B cell (primary cell): ENCODE measurements at regions not wholly inside any gene's neighbourhood (a gene's known extent, or its start where the extent isn't known, plus 50 kb on each side); places are given as distances from the start of the nearest gene placed in this dataset.

Experiments used
- ATAC-seq: fragments of 200-7000 bp; cut with Tn5 transposase; one replicate; pipeline ENCODE4 v1.10.0; 2021; ENCODE audit warnings: low read depth, mild to moderate bottlenecking, moderate number of reproducible peaks, moderate library complexity
- CTCF ChIA-PET: fragments of 350-600 bp; sonication (Branson Sonifier 250); formaldehyde crosslinking; loops from one replicate; lab custom pipeline; 2021; ENCODE audit warnings: antibody characterized with exemption, inconsistent platforms; lab: Charles Lee
- POLR2A ChIA-PET: fragments of 350-600 bp; sonication (Branson Sonifier 250); formaldehyde crosslinking; loops from one replicate; lab custom pipeline; 2021; ENCODE audit warnings: antibody characterized with exemption; lab: Charles Lee
- DNase-seq: peaks from one replicate; pipeline ENCODE4 v3.0.0; 2013
- H2AFZ ChIP-seq: 2 replicates; pipeline ENCODE4 v1.6.1; 2012; ENCODE audit warnings: mild to moderate bottlenecking, low read depth, low read length; ENCODE audit not compliant: insufficient read depth, poor library complexity, severe bottlenecking
- H3K27ac ChIP-seq, 2 donors: 1 replicate in 1 of 2; 2 replicates in 1 of 2; pipeline ENCODE4 v1.5.1; 2012 to 2013; ENCODE audit warnings: low read length in 2 of 2, mild to moderate bottlenecking in 2 of 2, moderate library complexity in 1 of 2
- H3K27me3 ChIP-seq, 4 experiments: fragments of 200-600 bp in 1 of 4; sonication (generic) in 1 of 4; replicated peaks in 1 of 4; 1 replicate in 2 of 4; 2 replicates in 2 of 4; pipeline versions ENCODE4 v1.6.1 to v1.7.0; 2013 to 2016; ENCODE audit warnings: low read length in 3 of 4, mild to moderate bottlenecking in 2 of 4, mixed read lengths in 1 of 4, moderate library complexity in 1 of 4; ENCODE audit not compliant: insufficient read depth in 4 of 4, control insufficient read depth in 3 of 4; ENCODE audit errors: control extremely low read depth in 1 of 4
- H3K36me3 ChIP-seq, 2 experiments: replicated peaks in 1 of 2; 1 replicate in 1 of 2; 2 replicates in 1 of 2; pipeline versions ENCODE4 v1.6.1 to v1.7.1; 2013; ENCODE audit warnings: low read length in 1 of 2; ENCODE audit not compliant: insufficient read depth in 2 of 2, control insufficient read depth in 1 of 2; ENCODE audit errors: control extremely low read depth in 1 of 2, extremely low read depth in 1 of 2
- H3K4me1 ChIP-seq, 2 donors: fragments of 200-600 bp in 1 of 2; sonication (generic) in 1 of 2; 1 replicate in 1 of 2; 2 replicates in 1 of 2; pipeline versions ENCODE4 v1.5.1 to v1.6.1; 2013 to 2017; ENCODE audit warnings: low read length in 2 of 2; ENCODE audit not compliant: control insufficient read depth in 2 of 2, insufficient read depth in 2 of 2
- H3K4me2 ChIP-seq: replicated peaks from 2 replicates; pipeline ENCODE3; 2012; ENCODE audit warnings: mild to moderate bottlenecking, low read depth, low read length; ENCODE audit not compliant: poor library complexity, severe bottlenecking
- H3K4me3 ChIP-seq, 5 experiments: fragments of 200-600 bp in 1 of 5; sonication (generic) in 1 of 5; 1 replicate in 3 of 5; 2 replicates in 2 of 5; pipeline versions ENCODE4 v1.5.1 to v1.7.0; 2011 to 2016; ENCODE audit warnings: low read length in 4 of 5, mild to moderate bottlenecking in 4 of 5, low read depth in 2 of 5, control low read depth in 1 of 5, moderate library complexity in 1 of 5; ENCODE audit not compliant: insufficient read depth in 1 of 5; ENCODE audit errors: control extremely low read depth in 1 of 5, extremely low read depth in 1 of 5
- H3K79me2 ChIP-seq: fragments of 200-600 bp; sonication (generic); one replicate; pipeline ENCODE4 v1.6.0; 2016; ENCODE audit warnings: low read length; ENCODE audit not compliant: control insufficient read depth, insufficient read depth
- H3K9ac ChIP-seq: fragments of 200-600 bp; sonication (generic); 2 replicates; pipeline ENCODE4 v1.6.1; 2017; ENCODE audit warnings: mild to moderate bottlenecking, low read length, moderate library complexity
- H3K9me3 ChIP-seq, 3 donors: one replicate each; pipeline versions ENCODE4 v1.6.1 to v1.7.1; 2013; ENCODE audit warnings: low read length in 2 of 3; ENCODE audit not compliant: control insufficient read depth in 2 of 3, insufficient read depth in 1 of 3; ENCODE audit errors: control extremely low read depth in 1 of 3
- H4K20me1 ChIP-seq: 2 replicates; pipeline ENCODE4 v1.6.0; 2012; ENCODE audit warnings: mild to moderate bottlenecking, low read length; ENCODE audit not compliant: insufficient read depth, control insufficient read depth, poor library complexity, severe bottlenecking
- H3K27ac Mint-ChIP-seq: one replicate; pipeline ENCODE4 v1.8.0; 2021; ENCODE audit warnings: mixed read lengths
- H3K27me3 Mint-ChIP-seq: one replicate; pipeline ENCODE4 v1.8.0; 2021; ENCODE audit warnings: mixed read lengths
- H3K4me1 Mint-ChIP-seq: one replicate; pipeline ENCODE4 v1.8.0; 2021; ENCODE audit warnings: mixed read lengths
- H3K4me3 Mint-ChIP-seq: one replicate; pipeline ENCODE4 v1.8.0; 2021; ENCODE audit warnings: mixed read lengths
- H3K9me3 Mint-ChIP-seq: one replicate; pipeline ENCODE4 v1.8.0; 2022; ENCODE audit warnings: mixed read lengths; ENCODE audit not compliant: insufficient read depth
- CTCF ChIP-seq: fragments of 200-600 bp; IDR thresholded peaks from one replicate; pipeline ENCODE4 v1.8.0; 2022; ENCODE audit warnings: antibody characterized with exemption, mild to moderate bottlenecking
- EZH2 ChIP-seq: IDR thresholded peaks from 2 replicates; pipeline ENCODE4 v1.6.1; 2012; ENCODE audit warnings: borderline replicate concordance, low read depth, mild to moderate bottlenecking, moderate library complexity, low read length; ENCODE audit not compliant: insufficient read depth, poor library complexity, severe bottlenecking
- WGBS: methylation state at CpG from one replicate; pipeline ENCODE4 v1.1.5; 2013; ENCODE audit warnings: missing lambda C conversion rate; ENCODE audit not compliant: insufficient coverage; 5-methylcytosine and 5-hydroxymethylcytosine counted together
- intact Hi-C: fragments of 100-400 bp; cut with micrococcal nuclease; formaldehyde crosslinking; loops from one replicate; pipeline ENCODE4 v1.10.0; 2022

- Histone ChIP-seq H4K20me1 (no peaks in the 10 kb centered on the region), H3K9ac (no peak overlapping the region), H3K9me3 (no peaks in the 10 kb centered on the region), H3K36me3 (no peaks in the 10 kb centered on the region), H3K27me3 (no peaks in the 10 kb centered on the region), H3K4me2 (no peak overlapping the region), H3K27ac (no peak overlapping the region), H3K4me1 (no peaks in the 10 kb centered on the region), H3K4me3 (no peak overlapping the region), H2AFZ (no peak overlapping the region), H3K79me2 (no peaks in the 10 kb centered on the region)
- no peak overlapping the region for H3K27ac Mint-ChIP-seq
- H3K4me3 Mint-ChIP-seq: no peak overlapping the region
- ChIA-PET POLR2A (no interaction called here), CTCF (no interaction called here)
- intact Hi-C loops: no loop called here
- no peak for TF ChIP-seq EZH2
- no peak for TF ChIP-seq CTCF
- no peaks in the 10 kb centered on the region for H3K27me3 Mint-ChIP-seq
- ATAC-seq (no peak), DNase-seq (no peak)
- H3K4me1 Mint-ChIP-seq: no peaks in the 10 kb centered on the region
- H3K9me3 Mint-ChIP-seq: peaks cover 4% of the 10 kb centered on the region
These were observed 134.1 kb upstream of the GRM7 start for GRCh38 chr3:6726811-6727210.

GRCh38 chr3:6732807-6733206 is 128.1 kb upstream of the GRM7 start:
- Histone ChIP-seq H3K79me2 (no peaks in the 10 kb centered on the region), H3K9ac (no peak overlapping the region), H3K4me1 (no peaks in the 10 kb centered on the region), H3K4me3 (no peak overlapping the region), H3K36me3 (no peaks in the 10 kb centered on the region), H3K27me3 (no peaks in the 10 kb centered on the region), H2AFZ (no peak overlapping the region), H4K20me1 (no peaks in the 10 kb centered on the region), H3K4me2 (no peak overlapping the region), H3K9me3 (no peaks in the 10 kb centered on the region), H3K27ac (no peak overlapping the region)
- WGBS: 94% methylated on average over 2 of the region's 2 CpGs
- DNase-seq: no peak
- no peak for TF ChIP-seq EZH2
- TF ChIP-seq CTCF: no peak
- Mint-ChIP-seq H3K9me3 (peaks cover 2% of the 10 kb centered on the region), H3K4me1 (no peaks in the 10 kb centered on the region), H3K27me3 (no peaks in the 10 kb centered on the region), H3K4me3 (no peak overlapping the region), H3K27ac (no peak overlapping the region)
- ATAC-seq: no peak
- intact Hi-C loops: no loop called here
- ChIA-PET CTCF (no interaction called here), POLR2A (no interaction called here)
